ENCODE measurements at regions not wholly inside any gene's neighbourhood (a gene's known extent, or its start where the extent isn't known, plus 50 kb on each side); places are given as distances from the start of the nearest gene placed in this dataset.

DNA sequence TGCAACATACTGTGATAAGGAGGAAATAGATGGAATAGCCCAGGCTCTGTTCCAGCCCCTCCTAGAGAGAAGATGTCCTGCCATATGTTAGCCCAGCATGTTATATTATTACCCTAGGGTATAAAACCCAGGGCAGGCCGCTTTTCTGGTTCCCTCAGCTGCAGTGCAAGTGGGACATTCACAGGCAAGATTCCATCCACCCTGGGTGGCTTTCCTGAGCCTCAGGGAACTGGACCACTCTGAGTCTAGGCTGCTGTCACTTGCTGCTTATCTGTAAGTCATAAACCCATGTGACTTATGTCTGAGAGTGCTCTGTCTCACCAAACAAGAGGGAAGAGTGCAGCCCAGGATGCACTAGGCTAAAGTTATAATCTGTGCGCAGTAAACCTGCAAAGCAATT is 413.2 kb downstream of the MZT1 start:
- H3F3A ChIP-seq (replicated peaks; ENCODE audit: insufficient read depth), result no peaks in the 10 kb centered on the region
- ChIA-PET POLR2A (no interaction called here), CTCF (no interaction called here)
- H3K9me3 ChIP-seq, result no peaks in the 10 kb centered on the region
- no peaks in the 10 kb centered on the region for H3K9me2 ChIP-seq
- no peak overlapping the region for H3K4me2 ChIP-seq
- no peak overlapping the region for H3K9ac ChIP-seq
- no peaks in the 10 kb centered on the region for H3K36me3 ChIP-seq (replicated peaks in 1 of 2; ENCODE audit: control insufficient read depth in 1 of 2, insufficient read depth in 2 of 2, low read length in 1 of 2)
- H3K27me3 ChIP-seq (ENCODE audit: insufficient read depth), result no peaks in the 10 kb centered on the region
- no peak overlapping the region for H2AFZ ChIP-seq (ENCODE audit: low read depth)
- TF ChIP-seq, protein P1, sequence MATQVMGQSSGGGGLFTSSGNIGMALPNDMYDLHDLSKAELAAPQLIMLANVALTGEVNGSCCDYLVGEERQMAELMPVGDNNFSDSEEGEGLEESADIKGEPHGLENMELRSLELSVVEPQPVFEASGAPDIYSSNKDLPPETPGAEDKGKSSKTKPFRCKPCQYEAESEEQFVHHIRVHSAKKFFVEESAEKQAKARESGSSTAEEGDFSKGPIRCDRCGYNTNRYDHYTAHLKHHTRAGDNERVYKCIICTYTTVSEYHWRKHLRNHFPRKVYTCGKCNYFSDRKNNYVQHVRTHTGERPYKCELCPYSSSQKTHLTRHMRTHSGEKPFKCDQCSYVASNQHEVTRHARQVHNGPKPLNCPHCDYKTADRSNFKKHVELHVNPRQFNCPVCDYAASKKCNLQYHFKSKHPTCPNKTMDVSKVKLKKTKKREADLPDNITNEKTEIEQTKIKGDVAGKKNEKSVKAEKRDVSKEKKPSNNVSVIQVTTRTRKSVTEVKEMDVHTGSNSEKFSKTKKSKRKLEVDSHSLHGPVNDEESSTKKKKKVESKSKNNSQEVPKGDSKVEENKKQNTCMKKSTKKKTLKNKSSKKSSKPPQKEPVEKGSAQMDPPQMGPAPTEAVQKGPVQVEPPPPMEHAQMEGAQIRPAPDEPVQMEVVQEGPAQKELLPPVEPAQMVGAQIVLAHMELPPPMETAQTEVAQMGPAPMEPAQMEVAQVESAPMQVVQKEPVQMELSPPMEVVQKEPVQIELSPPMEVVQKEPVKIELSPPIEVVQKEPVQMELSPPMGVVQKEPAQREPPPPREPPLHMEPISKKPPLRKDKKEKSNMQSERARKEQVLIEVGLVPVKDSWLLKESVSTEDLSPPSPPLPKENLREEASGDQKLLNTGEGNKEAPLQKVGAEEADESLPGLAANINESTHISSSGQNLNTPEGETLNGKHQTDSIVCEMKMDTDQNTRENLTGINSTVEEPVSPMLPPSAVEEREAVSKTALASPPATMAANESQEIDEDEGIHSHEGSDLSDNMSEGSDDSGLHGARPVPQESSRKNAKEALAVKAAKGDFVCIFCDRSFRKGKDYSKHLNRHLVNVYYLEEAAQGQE (IDR thresholded peaks at IDR 0.05; ENCODE audit: low read depth, low read length), result no peak
- TF ChIP-seq CHD2 (IDR thresholded peaks at IDR 0.05; ENCODE audit: low read length, partially characterized antibody), result no peak
- no peak for TF ChIP-seq FOSL2 (IDR thresholded peaks at IDR 0.05; ENCODE audit: borderline replicate concordance, low read depth)
- TF ChIP-seq EZH2phosphoT487 (IDR thresholded peaks at IDR 0.05; ENCODE audit: borderline replicate concordance, low read depth), result no peak
- TF ChIP-seq CTCF (IDR thresholded peaks at IDR 0.05), result no peak
- TF ChIP-seq GABPA (IDR thresholded peaks at IDR 0.05; ENCODE audit: low read depth), result no peak
- TF ChIP-seq, protein P2, sequence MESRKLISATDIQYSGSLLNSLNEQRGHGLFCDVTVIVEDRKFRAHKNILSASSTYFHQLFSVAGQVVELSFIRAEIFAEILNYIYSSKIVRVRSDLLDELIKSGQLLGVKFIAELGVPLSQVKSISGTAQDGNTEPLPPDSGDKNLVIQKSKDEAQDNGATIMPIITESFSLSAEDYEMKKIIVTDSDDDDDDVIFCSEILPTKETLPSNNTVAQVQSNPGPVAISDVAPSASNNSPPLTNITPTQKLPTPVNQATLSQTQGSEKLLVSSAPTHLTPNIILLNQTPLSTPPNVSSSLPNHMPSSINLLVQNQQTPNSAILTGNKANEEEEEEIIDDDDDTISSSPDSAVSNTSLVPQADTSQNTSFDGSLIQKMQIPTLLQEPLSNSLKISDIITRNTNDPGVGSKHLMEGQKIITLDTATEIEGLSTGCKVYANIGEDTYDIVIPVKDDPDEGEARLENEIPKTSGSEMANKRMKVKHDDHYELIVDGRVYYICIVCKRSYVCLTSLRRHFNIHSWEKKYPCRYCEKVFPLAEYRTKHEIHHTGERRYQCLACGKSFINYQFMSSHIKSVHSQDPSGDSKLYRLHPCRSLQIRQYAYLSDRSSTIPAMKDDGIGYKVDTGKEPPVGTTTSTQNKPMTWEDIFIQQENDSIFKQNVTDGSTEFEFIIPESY (IDR thresholded peaks at IDR 0.05; ENCODE audit: borderline replicate concordance, low read depth), result no peak
- TF ChIP-seq POLR2AphosphoS5 (IDR thresholded peaks at IDR 0.05; ENCODE audit: low read depth, low read length), result no peak
- TF ChIP-seq USF1 (IDR thresholded peaks at IDR 0.05; ENCODE audit: borderline replicate concordance, low read depth), result no peak
- TF ChIP-seq FOXM1 (IDR thresholded peaks at IDR 0.05; ENCODE audit: low read depth), result no peak
- TF ChIP-seq SMC3 (IDR thresholded peaks at IDR 0.05; ENCODE audit: low read depth, low read length), result no peak
- TF ChIP-seq RXRA (IDR thresholded peaks at IDR 0.05; ENCODE audit: borderline replicate concordance, low read depth), result no peak
- no peak for TF ChIP-seq TAF1 (IDR thresholded peaks at IDR 0.05; ENCODE audit: borderline replicate concordance, low read depth, low read length)
- TF ChIP-seq EP300 (IDR thresholded peaks at IDR 0.05; ENCODE audit: borderline replicate concordance in 1 of 2, low read depth in 1 of 2, low read length in 1 of 2), result no peak
- TF ChIP-seq PBX3 (IDR thresholded peaks at IDR 0.05), result no peak
- DNase-seq, result no peak
- no peaks in the 10 kb centered on the region for H3K79me2 ChIP-seq (ENCODE audit: insufficient read depth)
- no peaks in the 10 kb centered on the region; a peak in 2 of 4 replicates for H3K4me1 ChIP-seq (ENCODE audit: control insufficient read depth in 1 of 2, insufficient read depth in 2 of 2, low read depth in 1 of 2, low read length in 1 of 2)
- WGBS (ENCODE audit: low lambda C conversion rate), result 67% methylated on average over 2 of the region's 2 CpGs
- no peaks in the 10 kb centered on the region for H4K20me1 ChIP-seq (ENCODE audit: insufficient read depth)
- no peak overlapping the region for H3K27ac ChIP-seq (ENCODE audit: low read depth in 2 of 2, low read length in 1 of 2)
- no peak overlapping the region for H3K4me3 ChIP-seq (ENCODE audit: low read depth in 2 of 2, low read length in 1 of 2)

Measured in SK-N-SH (cell line).